Gastrocnemius medialis (tissue), 4 donors: ENCODE measurements at regions not wholly inside any gene's neighbourhood (a gene's known extent, or its start where the extent isn't known, plus 50 kb on each side); places are given as distances from the start of the nearest gene placed in this dataset.
"Not testable (repeated sequence)": the region's sequence is repeated elsewhere in the genome, so short reads cannot be mapped to it uniquely, and the experiment has no call there.

Experiments
- ATAC-seq, 2 donors: fragments of 150-250 bp; one replicate each; pipeline ENCODE4 v1.9.1; 2016
- DNase-seq, 2 donors: peaks; one replicate each; pipeline ENCODE4 v3.0.0-alpha.2; 2019
- H3K27ac ChIP-seq, 4 donors: fragments of 200-600 bp; sonication (generic); 1 replicate in 1 of 4; 2 replicates in 3 of 4; pipeline ENCODE4 v1.5.1; 2016 to 2018; ENCODE audit warnings: mild to moderate bottlenecking in 2 of 4, moderate library complexity in 1 of 4
- H3K27me3 ChIP-seq, 3 donors: fragments of 200-600 bp; sonication (generic) in 2 of 3; 1 replicate in 1 of 3; 2 replicates in 2 of 3; pipeline versions ENCODE4 v1.5.1 to v1.6.0; 2016 to 2019; ENCODE audit warnings: mild to moderate bottlenecking in 1 of 3, moderate library complexity in 1 of 3
- H3K36me3 ChIP-seq, 2 donors: fragments of 200-600 bp; sonication (generic) in 1 of 2; one replicate each; pipeline ENCODE4 v1.5.1; 2017 to 2018
- H3K4me1 ChIP-seq, 2 donors: fragments of 200-600 bp; sonication (generic) in 1 of 2; one replicate each; pipeline ENCODE4 v1.5.1; 2016 to 2017; ENCODE audit warnings: mild to moderate bottlenecking in 2 of 2
- H3K4me3 ChIP-seq, 4 donors: fragments of 200-600 bp; sonication (generic) in 3 of 4; 1 replicate in 1 of 4; 2 replicates in 3 of 4; pipeline ENCODE4 v1.5.1; 2016 to 2019; ENCODE audit warnings: mild to moderate bottlenecking in 2 of 4
- H3K9me3 ChIP-seq, 3 donors: fragments of 200-600 bp; sonication (generic) in 2 of 3; 1 replicate in 1 of 3; 2 replicates in 2 of 3; pipeline ENCODE4 v1.5.1; 2016 to 2019
- CTCF ChIP-seq, 5 experiments: fragments of 450-650 bp in 3 of 5; fragments of 200-600 bp in 2 of 5; sonication (generic) in 2 of 5; IDR thresholded peaks in 4 of 5; conservative IDR thresholded peaks in 1 of 5; 1 replicate in 4 of 5; 2 replicates in 1 of 5; pipeline ENCODE4 v1.5.1; 2016 to 2019; ENCODE audit warnings: antibody characterized with exemption in 5 of 5, mild to moderate bottlenecking in 3 of 5, moderate library complexity in 3 of 5
- POLR2A ChIP-seq, 2 donors: fragments of 450-650 bp; IDR thresholded peaks; one replicate each; pipeline ENCODE4 v1.6.1; 2017; ENCODE audit warnings: antibody characterized with exemption in 2 of 2, mild to moderate bottlenecking in 2 of 2, moderate library complexity in 2 of 2
- in situ Hi-C, 4 donors: fragments of 200-750 bp; cut with MboI; loops; one replicate each; pipeline versions ENCODE4 v1.15.0 to v1.8.0; 2017; ENCODE audit warnings: low sequenced_read_pairs in 4 of 4
- intact Hi-C: fragments of 100-400 bp; cut with DNase I; formaldehyde crosslinking; loops from one replicate; pipeline ENCODE4 v1.15.1; 2023; ENCODE audit warnings: low total_unique reads

GRCh38 chr7:13610372-13610771 is 379.1 kb downstream of the ETV1 start:
- in situ Hi-C loops (no loop called here), intact Hi-C loops (no loop called here)
- H3K36me3 ChIP-seq, result no peaks in the 10 kb centered on the region
- no peak overlapping the region for H3K27ac ChIP-seq
- H3K4me3 ChIP-seq, result no peak overlapping the region
- no peaks in the 10 kb centered on the region for H3K9me3 ChIP-seq
- no peak for DNase-seq
- ATAC-seq, result no peak
- no peak for TF ChIP-seq CTCF (IDR thresholded peaks at IDR 0.05 in 4 of 5, conservative IDR thresholded peaks at IDR 0.05 in 1 of 5)
- TF ChIP-seq POLR2A (IDR thresholded peaks at IDR 0.05), result no peak
- H3K27me3 ChIP-seq, result no peaks in the 10 kb centered on the region
- no peaks in the 10 kb centered on the region for H3K4me1 ChIP-seq

- ATAC-seq (no peak), DNase-seq (no peak)
- Histone ChIP-seq H3K9me3 (no peaks in the 10 kb centered on the region), H3K27me3 (no peaks in the 10 kb centered on the region), H3K4me3 (no peak overlapping the region), H3K36me3 (no peaks in the 10 kb centered on the region), H3K27ac (no peak overlapping the region), H3K4me1 (no peaks in the 10 kb centered on the region)
- in situ Hi-C loops, result no loop called here
- TF ChIP-seq POLR2A (IDR thresholded peaks at IDR 0.05), result no peak
- TF ChIP-seq CTCF (IDR thresholded peaks at IDR 0.05 in 4 of 5, conservative IDR thresholded peaks at IDR 0.05 in 1 of 5), result no peak
- intact Hi-C loops, result no loop called here
These were observed 373.8 kb downstream of the ETV1 start for GRCh38 chr7:13615679-13616078.

- in situ Hi-C loops, result no loop called here
- ATAC-seq, result no peak
These were observed 362.0 kb downstream of the ETV1 start for GRCh38 chr7:13627455-13627854.

GRCh38 chr7:13628239-13629001 is 361.0 kb downstream of the ETV1 start:
- in situ Hi-C loops, result no loop called here
- Histone ChIP-seq H3K9me3 (no peaks in the 10 kb centered on the region), H3K36me3 (no peaks in the 10 kb centered on the region), H3K27me3 (no peaks in the 10 kb centered on the region), H3K4me1 (no peaks in the 10 kb centered on the region), H3K4me3 (no peak overlapping the region), H3K27ac (no peak overlapping the region)
- DNase-seq (no peak), ATAC-seq (no peak)
- TF ChIP-seq CTCF (IDR thresholded peaks at IDR 0.05 in 4 of 5, conservative IDR thresholded peaks at IDR 0.05 in 1 of 5) (no peak), POLR2A (IDR thresholded peaks at IDR 0.05) (no peak)
- intact Hi-C loops, result no loop called here

More at GRCh38 chr7:13627455-13627854, 362.0 kb downstream of the ETV1 start:
- no peaks in the 10 kb centered on the region for H3K36me3 ChIP-seq
- no peak overlapping the region for H3K4me3 ChIP-seq
- no peaks in the 10 kb centered on the region for H3K4me1 ChIP-seq
- H3K9me3 ChIP-seq, result no peaks in the 10 kb centered on the region
- no peak for DNase-seq
- no peak overlapping the region for H3K27ac ChIP-seq
- no peaks in the 10 kb centered on the region for H3K27me3 ChIP-seq
- intact Hi-C loops, result no loop called here
- TF ChIP-seq POLR2A (IDR thresholded peaks at IDR 0.05) (no peak), CTCF (IDR thresholded peaks at IDR 0.05 in 4 of 5, conservative IDR thresholded peaks at IDR 0.05 in 1 of 5) (no peak)

- ATAC-seq, H3K27ac ChIP-seq, H3K9me3 ChIP-seq, DNase-seq, intact Hi-C loops, H3K36me3 ChIP-seq, in situ Hi-C loops, H3K4me1 ChIP-seq, H3K4me3 ChIP-seq, H3K27me3 ChIP-seq: not testable (repeated sequence)
These were observed 358.0 kb downstream of the ETV1 start for GRCh38 chr7:13631207-13632049.
